Kidney tubule cell (primary cell): ENCODE measurements at regions not wholly inside any gene's neighbourhood (a gene's known extent, or its start where the extent isn't known, plus 50 kb on each side); places are given as distances from the start of the nearest gene placed in this dataset.

Source experiments
- DNase-seq: peaks from one replicate; pipeline ENCODE4 v3.0.0-alpha.2; 2018; ENCODE audit warnings: low spot score

DNA sequence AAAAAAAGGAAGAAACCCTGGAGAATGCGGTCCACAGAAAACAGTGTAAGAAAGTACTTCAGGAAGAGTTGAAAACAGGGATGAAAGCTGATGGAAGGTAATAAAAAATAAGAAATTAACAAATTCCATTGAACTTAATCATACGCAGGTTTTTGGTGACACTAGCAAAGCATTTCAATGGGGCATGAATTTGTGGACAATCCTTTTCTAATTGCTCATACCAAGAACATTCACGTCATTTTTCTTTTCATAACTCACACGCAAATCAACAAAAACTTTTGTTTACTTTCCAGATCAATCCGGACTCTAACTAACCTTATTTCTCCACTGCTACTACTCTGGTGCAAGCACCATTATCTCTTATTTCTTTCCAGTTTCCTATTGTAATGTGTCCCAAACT is 1195.0 kb downstream of the SLITRK5 start:
- no peak for DNase-seq

- DNase-seq, result no peak
These were observed 1212.6 kb downstream of the SLITRK5 start for GRCh38 chr13:88883741-88884140.

DNA sequence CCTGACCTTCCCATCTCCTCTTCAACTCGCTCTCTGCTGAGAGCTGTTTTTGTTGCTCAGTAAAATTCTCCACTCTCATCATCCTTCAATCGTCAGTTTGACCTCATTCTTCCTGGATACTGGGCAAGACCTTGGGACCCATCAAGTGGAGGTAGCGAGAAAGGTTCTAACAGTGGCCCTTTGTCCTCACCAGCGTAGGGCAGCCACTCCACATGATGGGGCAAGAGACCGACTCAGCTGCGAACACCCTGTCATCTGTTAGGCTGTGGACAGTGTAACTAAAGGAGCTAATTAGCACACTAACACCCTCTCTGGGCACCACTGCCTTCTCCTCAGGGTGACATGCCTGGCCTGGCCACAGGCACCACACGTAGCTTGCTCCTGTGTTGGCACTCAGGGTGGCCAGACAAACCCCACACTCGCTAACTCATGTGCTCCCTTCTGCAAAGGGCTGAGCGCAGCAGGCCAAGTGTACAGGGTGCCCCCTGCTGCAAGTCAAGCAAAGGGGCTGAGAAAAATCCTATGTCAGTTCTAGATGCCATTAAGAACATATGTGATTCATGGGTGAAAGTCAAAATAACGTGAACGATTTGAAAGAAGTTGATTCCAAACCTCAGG is 1216.0 kb downstream of the SLITRK5 start:
- no peak for DNase-seq

GRCh38 chr13:88895261-88895941 is 1224.2 kb downstream of the SLITRK5 start:
- no peak for DNase-seq

DNA sequence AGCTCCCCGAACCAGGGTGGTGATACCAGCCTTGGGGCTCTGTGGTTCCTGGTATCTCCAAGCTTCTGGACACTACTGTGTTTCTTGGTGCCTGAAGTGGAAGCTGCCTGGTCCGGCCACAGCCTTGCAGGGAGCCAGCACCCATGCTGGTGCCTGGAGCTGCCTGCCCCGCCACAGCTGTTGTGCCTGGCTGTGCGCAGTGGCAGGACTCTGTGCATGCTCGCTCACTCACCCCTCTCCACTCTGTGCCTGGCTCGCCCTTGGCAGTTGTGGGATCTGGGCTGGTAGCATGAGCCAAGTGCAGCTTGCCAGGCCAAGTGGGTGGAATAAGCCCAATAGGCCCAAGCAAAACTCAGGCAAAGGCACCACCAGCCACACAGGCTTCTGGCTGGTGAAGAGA is 1225.3 kb downstream of the SLITRK5 start:
- no peak for DNase-seq

DNA sequence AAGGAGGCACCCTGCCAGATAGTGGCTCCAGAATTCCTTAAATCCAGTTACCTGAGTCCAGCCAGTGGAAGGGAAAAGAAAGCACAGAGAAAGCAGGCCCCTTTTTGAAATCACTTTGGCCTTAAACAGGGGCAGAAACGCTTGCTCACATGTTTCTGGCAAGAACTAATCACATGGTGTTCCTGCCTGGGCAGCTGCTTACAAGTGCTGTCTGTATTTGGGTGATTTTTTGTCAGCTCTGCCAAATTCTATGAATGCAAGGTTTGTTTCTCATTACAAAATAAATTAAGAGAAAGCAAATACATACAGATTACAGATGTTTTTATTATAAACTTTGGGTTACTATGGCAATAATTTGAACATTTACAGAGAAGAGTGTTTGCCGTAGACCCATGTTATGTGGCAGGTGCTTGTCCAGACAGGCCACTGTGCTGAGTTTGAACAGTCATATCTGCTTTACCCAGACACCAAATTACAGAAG is 1237.8 kb downstream of the SLITRK5 start:
- no peak for DNase-seq

GRCh38 chr13:88919970-88920628 is 1248.9 kb downstream of the SLITRK5 start:
- DNase-seq, result no peak

DNA sequence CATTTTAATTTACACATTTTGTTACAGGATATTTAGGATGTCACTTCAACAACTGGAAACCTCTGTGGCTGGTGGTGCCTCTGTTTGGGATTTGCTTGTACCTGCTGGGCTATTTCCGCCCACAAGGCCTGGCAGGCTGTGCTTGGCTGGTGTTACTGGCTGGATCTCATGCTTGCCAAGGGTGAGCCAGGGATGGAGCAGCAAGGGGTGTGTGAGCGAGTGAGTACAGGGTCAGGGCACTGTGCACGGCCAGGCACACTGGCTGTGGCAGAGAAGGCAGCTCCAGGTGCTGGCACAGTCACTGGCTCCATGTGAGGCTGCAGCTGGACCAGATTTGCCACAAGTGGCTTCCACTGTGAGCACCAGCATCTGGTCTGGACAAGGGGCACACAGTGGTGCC is 1254.8 kb downstream of the SLITRK5 start:
- DNase-seq, result no peak

- DNase-seq, result no peak
These were observed 1255.8 kb downstream of the SLITRK5 start for GRCh38 chr13:88926890-88927502.

DNA sequence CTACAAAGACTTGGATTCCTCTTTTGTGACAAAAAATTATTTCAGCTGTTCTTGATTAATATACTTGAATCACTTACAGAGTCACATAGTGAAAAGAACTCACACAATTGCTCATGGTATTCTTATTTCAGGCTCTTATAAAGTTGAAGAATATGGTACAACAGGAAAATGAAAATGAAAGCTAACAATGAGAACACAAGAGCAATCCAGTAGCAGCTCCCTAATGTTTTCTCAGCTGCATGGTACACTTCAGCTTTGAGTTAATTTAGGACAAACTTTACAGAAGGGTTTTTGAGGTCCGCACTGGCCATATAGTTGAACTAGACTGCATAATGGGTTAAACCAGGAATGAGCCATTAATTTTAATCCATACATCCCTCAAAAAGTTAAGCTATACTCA is 1261.8 kb downstream of the SLITRK5 start:
- no peak for DNase-seq

DNA sequence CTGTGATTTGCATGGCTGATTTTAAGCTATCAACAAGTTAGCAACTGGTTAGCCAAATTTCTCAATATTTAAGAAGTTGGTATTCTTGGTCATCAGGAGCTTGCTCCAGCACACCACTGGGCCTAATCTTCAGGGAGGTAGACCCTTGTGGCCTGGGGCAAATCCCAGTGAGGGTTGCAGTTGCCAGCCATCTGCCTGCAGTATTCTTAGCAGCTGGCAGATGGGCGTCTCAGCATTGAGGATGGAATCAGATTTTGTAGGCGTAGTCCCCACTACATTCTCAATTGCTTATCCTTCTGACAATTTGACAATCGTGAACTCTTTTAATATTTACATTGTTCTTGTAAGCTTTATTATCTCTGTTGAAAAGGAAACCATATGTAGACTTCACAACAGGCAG is 1266.2 kb downstream of the SLITRK5 start:
- no peak for DNase-seq

DNA sequence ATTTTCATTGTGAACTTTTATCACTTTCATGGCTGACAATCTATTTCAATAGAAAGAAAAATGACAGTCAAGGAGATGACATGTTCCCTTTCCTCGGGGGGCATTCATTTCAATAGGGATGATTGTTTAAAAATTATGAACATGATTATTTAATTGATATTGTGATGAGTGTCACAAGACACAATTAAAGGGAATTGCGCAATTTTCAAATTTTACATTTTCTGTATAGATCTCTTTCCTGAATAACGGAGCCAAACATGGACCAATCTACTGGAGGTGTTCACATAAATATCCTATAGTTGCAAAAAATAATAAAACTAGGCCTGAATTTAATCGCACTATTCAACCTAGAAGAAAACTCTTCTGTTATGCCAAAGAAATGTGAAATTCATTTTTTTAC is 1274.6 kb downstream of the SLITRK5 start:
- DNase-seq, result no peak

- no peak for DNase-seq
These were observed 1277.3 kb downstream of the SLITRK5 start for GRCh38 chr13:88948501-88948900.

- DNase-seq, result no peak
These were observed 1287.7 kb downstream of the SLITRK5 start for GRCh38 chr13:88958821-88959220.

- no peak for DNase-seq
These were observed 1305.3 kb downstream of the SLITRK5 start for GRCh38 chr13:88976466-88976865.

DNA sequence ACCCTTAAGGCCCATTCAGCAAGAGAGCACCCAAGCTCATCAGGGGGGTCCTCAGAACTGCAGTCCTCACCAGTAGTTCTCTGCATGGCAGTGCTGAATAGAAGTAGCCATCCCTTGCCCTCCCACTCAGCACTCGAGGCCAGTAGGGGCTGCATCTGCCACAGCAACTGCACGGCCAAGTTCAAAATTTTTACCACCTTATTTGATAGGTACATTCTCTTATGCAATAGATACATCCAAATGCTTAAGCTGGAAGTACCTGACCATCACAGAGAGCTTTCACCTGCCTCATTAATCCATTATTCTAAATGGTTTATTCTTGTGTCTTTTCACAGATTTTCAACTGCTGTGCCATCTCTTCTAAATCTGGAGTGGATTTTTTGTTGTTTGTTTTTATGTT is 1307.4 kb downstream of the SLITRK5 start:
- no peak for DNase-seq

DNA sequence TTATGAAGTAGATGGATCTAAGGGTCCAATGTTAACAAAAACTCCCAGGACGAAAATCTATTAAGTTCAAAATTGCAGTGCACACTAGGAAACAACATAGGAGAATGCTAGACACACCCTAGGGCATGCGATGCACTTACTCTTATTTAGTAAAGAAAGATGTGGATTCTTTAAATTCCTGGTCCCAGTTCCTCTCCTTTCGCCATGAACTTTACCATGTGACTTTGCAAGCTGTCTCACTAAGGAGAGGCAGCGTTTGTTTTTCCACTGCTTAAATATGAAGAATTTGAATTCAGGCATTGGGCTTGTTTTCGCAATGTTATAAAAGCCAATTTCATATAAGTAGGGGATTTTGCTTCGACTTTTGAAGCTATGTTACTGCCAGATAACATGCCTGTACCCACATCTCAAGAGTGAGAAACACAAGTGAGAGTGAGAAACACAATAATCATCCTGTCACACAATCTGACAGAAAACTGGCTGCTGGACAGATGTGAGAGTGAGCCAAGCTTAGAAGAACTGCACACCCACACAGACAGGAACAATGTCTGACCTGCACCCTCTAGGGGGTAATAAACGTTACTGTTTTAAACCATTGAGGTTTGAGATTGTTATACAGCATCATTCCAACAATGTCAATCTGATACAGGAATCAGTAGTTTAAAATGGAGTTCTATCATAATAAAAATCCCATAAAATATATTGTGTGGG is 1308.4 kb downstream of the SLITRK5 start:
- DNase-seq, result no peak

DNA sequence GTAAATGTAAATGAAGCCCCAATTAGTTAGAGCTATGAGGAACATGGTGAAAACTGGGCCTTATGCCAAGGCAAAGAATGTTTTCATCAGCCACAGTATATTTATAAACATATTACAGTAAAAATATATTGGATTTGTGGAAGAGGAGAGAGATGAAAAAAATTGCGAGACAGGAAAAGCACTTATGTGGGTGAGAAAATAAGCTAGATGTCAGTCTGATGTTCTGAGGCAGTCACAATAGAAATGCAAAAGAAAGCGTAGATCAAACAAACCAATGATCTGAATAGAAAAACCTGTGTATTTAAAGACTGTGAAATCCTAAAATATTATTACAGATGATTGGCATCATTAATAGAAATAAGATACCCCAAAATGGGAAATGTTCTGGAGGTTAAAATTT is 1332.5 kb downstream of the SLITRK5 start:
- no peak for DNase-seq

DNA sequence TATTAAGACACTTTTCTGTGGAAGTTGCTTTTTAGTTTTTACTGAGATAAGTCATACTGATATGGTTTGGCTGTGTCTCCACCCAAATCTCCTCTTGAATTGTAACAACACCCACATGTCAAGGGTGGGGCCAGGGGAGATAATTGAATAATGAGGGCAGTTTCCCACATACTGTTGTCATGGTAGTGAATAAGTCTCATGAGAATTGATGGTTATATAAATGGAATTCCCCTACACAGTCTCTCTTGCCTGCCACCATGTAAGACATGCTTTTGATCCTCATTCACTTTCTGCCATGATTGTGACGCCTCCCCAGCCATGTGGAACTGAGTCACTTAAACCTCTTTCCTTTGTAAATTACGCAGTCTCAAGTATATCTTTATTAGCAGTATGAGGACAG is 1340.4 kb downstream of the SLITRK5 start:
- no peak for DNase-seq

DNA sequence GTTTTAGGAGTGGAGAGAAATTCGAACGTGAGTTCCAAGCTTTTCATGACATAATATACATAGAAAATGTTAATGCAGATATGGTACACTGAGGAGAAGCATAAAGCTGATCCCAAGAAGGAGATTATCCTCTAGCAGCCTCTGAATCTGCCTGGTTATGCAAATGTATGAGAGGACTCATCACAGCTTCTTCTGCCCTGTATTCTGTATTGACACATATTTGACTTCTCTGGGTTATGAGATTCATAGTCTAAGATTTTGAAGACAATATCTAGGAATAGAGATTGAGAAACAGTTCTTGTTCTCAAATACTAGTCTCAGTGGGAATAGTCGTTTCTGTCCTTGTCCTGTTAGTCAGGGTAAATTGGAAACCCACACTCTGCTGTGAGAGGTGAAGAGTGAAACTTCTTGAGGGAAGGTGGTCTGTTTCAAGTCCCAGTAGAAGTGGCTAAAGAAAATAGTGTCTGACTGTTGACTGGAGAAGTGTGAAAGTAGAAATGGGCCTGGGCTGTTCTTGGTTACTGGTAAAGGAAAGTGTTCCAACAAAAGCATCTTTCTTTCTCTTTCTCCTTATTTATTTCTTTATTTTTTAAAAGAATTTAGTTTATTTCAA is 1356.6 kb downstream of the SLITRK5 start:
- no peak for DNase-seq

DNA sequence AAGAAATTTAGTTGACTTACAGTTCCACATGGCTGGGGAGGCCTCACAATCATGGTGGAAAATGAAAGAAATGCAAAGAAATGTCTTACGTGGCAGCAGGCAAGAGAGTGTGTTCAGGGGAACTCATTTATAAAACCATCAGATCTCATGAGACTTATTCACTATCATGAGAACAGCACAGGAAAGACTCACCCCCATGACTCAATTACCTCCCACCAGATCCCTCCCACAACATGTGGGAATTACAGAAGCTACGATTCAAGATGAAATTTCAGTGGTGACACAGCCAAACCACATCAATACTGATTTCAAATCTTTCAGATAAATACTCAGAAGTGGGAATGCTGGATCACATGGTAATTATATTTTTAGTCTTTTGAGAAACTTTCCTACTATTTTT is 1357.9 kb downstream of the SLITRK5 start:
- DNase-seq, result no peak

- DNase-seq, result no peak
These were observed 1362.8 kb downstream of the SLITRK5 start for GRCh38 chr13:89034015-89034414.
